ENCODE measurements at regions not wholly inside any gene's neighbourhood (a gene's known extent, or its start where the extent isn't known, plus 50 kb on each side); places are given as distances from the start of the nearest gene placed in this dataset.

DNA sequence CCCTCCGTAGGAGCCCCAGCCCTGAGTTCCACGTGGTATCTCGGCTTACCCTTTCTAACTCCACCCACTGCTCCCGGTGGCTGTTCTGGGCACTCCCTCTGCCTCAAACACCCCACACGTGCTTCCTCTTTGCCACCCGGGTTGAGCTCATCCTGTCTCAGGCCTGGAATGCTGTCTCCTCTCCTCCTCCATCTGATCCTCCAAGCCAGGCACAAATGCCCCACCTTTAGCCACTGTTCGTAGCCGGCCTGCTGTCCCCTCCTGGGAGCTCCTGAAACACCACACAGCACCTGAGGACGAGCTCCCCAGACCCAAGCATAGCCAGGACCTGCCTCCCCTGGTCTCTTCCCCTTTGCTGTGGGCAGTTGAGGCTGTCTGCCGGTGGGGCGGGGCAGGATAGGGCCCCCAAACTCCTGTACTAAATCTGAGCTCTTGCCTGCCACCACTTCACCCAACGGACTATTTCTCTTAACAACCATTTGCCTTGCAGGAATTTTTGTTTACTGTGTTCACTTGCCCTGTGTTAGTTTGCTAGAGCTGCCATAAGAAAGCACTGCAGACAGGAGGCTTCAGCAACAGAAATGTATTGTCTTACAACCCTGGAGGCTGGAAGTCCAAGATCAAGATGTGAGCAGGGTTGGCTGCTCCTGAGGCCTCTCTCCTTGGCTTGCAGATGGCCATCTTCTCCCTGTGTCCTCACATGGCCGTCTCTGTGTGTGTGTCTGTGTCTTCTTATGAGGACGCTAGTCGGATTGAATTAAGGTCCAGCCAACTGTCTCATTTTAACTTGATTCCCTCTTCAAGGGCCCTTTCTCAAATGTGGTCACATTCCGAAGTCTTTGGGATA, 58.3 kb upstream of the SHH start:
- TF ChIP-seq, protein P1, sequence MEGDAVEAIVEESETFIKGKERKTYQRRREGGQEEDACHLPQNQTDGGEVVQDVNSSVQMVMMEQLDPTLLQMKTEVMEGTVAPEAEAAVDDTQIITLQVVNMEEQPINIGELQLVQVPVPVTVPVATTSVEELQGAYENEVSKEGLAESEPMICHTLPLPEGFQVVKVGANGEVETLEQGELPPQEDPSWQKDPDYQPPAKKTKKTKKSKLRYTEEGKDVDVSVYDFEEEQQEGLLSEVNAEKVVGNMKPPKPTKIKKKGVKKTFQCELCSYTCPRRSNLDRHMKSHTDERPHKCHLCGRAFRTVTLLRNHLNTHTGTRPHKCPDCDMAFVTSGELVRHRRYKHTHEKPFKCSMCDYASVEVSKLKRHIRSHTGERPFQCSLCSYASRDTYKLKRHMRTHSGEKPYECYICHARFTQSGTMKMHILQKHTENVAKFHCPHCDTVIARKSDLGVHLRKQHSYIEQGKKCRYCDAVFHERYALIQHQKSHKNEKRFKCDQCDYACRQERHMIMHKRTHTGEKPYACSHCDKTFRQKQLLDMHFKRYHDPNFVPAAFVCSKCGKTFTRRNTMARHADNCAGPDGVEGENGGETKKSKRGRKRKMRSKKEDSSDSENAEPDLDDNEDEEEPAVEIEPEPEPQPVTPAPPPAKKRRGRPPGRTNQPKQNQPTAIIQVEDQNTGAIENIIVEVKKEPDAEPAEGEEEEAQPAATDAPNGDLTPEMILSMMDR (IDR thresholded peaks at IDR 0.05; ENCODE audit: low read depth, low read length), result no peak
- DNase-seq (ENCODE audit: low read depth, low spot score), result no peak
- in situ Hi-C loops (cut with HindIII; ENCODE audit: low sequenced_read_pairs), result no loop called here
- no peak overlapping the region for H3K4me3 ChIP-seq (ENCODE audit: low read depth, low read length)

DNA sequence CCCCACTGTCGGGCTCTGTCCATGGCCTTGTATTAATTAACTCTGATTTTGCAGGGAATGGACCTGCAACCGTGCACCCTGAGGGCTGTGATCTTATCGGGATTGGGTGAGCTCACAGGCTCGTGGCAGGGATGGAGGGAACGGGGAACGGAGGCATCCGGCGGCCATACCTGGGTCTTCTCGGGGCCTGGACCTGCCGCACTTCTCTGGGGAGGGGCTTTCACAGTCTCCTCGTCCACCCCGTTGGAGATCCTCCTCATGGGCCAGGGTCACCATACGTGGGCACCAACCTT, 57.5 kb upstream of the SHH start:
- in situ Hi-C loops (cut with HindIII; ENCODE audit: low sequenced_read_pairs), result no loop called here
- DNase-seq (ENCODE audit: low read depth, low spot score), result no peak
- H3K4me3 ChIP-seq (ENCODE audit: low read depth, low read length), result no peak overlapping the region
- TF ChIP-seq, protein P1 (IDR thresholded peaks at IDR 0.05; ENCODE audit: low read depth, low read length), result no peak

- in situ Hi-C loops (cut with HindIII; ENCODE audit: low sequenced_read_pairs), result no loop called here
- DNase-seq (ENCODE audit: low read depth, low spot score), result no peak
- TF ChIP-seq, protein P1 (IDR thresholded peaks at IDR 0.05; ENCODE audit: low read depth, low read length), result no peak
- H3K4me3 ChIP-seq (ENCODE audit: low read depth, low read length), result no peak overlapping the region
Observed at GRCh38 chr7:155868955-155869783, 56.9 kb upstream of the SHH start.

DNA sequence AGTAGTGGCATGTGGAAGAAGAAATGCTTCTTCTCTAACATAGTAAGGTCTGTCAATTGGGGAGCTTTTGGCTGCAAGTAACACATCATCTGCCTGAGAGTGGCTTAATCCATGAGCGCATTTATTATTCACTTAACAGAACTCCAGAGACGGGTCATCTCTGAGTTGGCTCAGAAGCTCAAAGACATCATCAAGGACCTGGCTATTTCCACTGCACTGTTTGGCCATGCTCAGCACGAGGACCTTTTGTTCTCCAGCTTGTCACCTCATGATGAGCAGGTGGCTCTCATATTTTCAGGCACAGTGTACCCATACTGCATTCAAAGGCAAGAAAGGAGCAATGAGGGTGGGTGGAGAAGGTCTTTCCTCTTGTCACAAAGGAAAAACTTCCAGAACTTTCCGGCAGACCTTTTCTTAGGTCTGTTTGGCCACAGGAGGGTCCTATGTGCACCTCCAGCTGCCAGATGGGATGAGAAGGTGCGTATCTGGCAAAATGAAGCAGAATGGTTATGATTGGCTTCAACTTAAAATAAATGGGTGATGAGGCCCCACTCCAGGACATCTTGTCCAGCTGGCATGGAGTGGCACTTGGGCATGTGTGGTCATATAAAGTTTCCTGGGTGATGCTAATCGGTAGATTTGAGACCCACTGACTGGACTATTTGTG, 55.6 kb upstream of the SHH start:
- in situ Hi-C loops (cut with HindIII; ENCODE audit: low sequenced_read_pairs), result no loop called here
- DNase-seq (ENCODE audit: low read depth, low spot score), result no peak
- TF ChIP-seq, protein P1 (IDR thresholded peaks at IDR 0.05; ENCODE audit: low read depth, low read length), result no peak
- H3K4me3 ChIP-seq (ENCODE audit: low read depth, low read length), result no peak overlapping the region

DNA sequence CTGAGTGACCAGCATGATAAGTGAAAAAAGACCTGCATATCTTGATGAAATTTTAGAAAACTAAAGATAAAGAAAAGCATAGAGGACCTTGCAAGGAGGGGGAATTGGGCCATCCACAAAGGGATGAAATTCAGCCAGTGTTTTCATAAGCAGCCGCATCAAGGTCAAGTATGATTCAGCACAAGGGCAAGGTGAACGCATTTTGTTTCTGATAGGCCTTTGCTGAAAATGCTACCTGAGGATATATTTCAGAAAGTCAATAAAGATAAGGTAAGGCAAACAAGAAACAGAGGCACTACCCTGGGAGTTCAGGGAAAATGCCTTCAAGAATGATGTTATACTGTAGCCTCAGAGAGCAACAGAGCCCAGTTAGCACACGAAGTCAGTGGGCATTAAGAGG, 55.0 kb upstream of the SHH start:
- in situ Hi-C loops (cut with HindIII; ENCODE audit: low sequenced_read_pairs), result no loop called here
- no peak for DNase-seq (ENCODE audit: low read depth, low spot score)
- TF ChIP-seq, protein P1 (IDR thresholded peaks at IDR 0.05; ENCODE audit: low read depth, low read length), result no peak
- no peak overlapping the region for H3K4me3 ChIP-seq (ENCODE audit: low read depth, low read length)

- in situ Hi-C loops (cut with HindIII; ENCODE audit: low sequenced_read_pairs), result no loop called here
- no peak for DNase-seq (ENCODE audit: low read depth, low spot score)
- H3K4me3 ChIP-seq (ENCODE audit: low read depth, low read length), result no peak overlapping the region
- TF ChIP-seq, protein P1 (IDR thresholded peaks at IDR 0.05; ENCODE audit: low read depth, low read length), result no peak
Observed at GRCh38 chr7:155865830-155866525, 53.7 kb upstream of the SHH start.
